Liver (tissue), 8 donors: ENCODE measurements at regions not wholly inside any gene's neighbourhood (a gene's known extent, or its start where the extent isn't known, plus 50 kb on each side); places are given as distances from the start of the nearest gene placed in this dataset.

Source experiments
- DNase-seq: peaks from one replicate; pipeline ENCODE4 v3.0.0-alpha.2; 2017; ENCODE audit warnings: low spot score
- H3K27ac ChIP-seq, 2 donors: one replicate each; pipeline ENCODE4 v1.7.0; 2013; ENCODE audit warnings: inconsistent platforms in 2 of 2, low read length in 2 of 2, control low read depth in 1 of 2, low read depth in 1 of 2, mild to moderate bottlenecking in 1 of 2
- H3K27me3 ChIP-seq, 4 donors: one replicate each; pipeline versions ENCODE4 v1.6.1 to v1.7.0; 2013; ENCODE audit warnings: low read length in 3 of 4, inconsistent platforms in 1 of 4, mild to moderate bottlenecking in 1 of 4, moderate library complexity in 1 of 4; ENCODE audit not compliant: control insufficient read depth in 4 of 4, insufficient read depth in 4 of 4
- H3K36me3 ChIP-seq, 4 donors: one replicate each; pipeline versions ENCODE4 v1.6.1 to v1.7.0; 2013; ENCODE audit warnings: low read length in 3 of 4, mild to moderate bottlenecking in 3 of 4, low read depth in 1 of 4, moderate library complexity in 1 of 4; ENCODE audit not compliant: control insufficient read depth in 4 of 4, insufficient read depth in 3 of 4
- H3K4me1 ChIP-seq, 4 donors: one replicate each; pipeline versions ENCODE4 v1.6.1 to v1.7.0; 2013; ENCODE audit warnings: low read length in 3 of 4, mild to moderate bottlenecking in 3 of 4, moderate library complexity in 1 of 4; ENCODE audit not compliant: control insufficient read depth in 4 of 4, insufficient read depth in 4 of 4
- H3K4me3 ChIP-seq, 3 donors: one replicate each; pipeline versions ENCODE4 v1.6.1 to v1.7.0; 2013; ENCODE audit warnings: low read length in 3 of 3, control low read depth in 1 of 3, low read depth in 1 of 3, mild to moderate bottlenecking in 1 of 3
- H3K9ac ChIP-seq, 2 donors: one replicate each; pipeline ENCODE4 v1.7.0; 2013; ENCODE audit warnings: low read length in 2 of 2, mild to moderate bottlenecking in 2 of 2, moderate library complexity in 2 of 2, control low read depth in 1 of 2, low read depth in 1 of 2
- H3K9me3 ChIP-seq, 4 donors: one replicate each; pipeline versions ENCODE4 v1.6.1 to v1.7.0; 2013; ENCODE audit warnings: low read length in 3 of 4; ENCODE audit not compliant: control insufficient read depth in 4 of 4
- EGR1 ChIP-seq, 2 donors: IDR thresholded peaks; 2 replicates each; pipeline ENCODE4 v1.6.1; 2016 to 2018; ENCODE audit warnings: antibody characterized with exemption in 2 of 2, low read depth in 2 of 2
- FOXA1 ChIP-seq: IDR thresholded peaks from 2 replicates; pipeline ENCODE4 v1.6.1; 2016; ENCODE audit warnings: antibody characterized with exemption
- HNF4G ChIP-seq: IDR thresholded peaks from 2 replicates; pipeline ENCODE4 v1.6.1; 2016; ENCODE audit warnings: antibody characterized with exemption
- JUND ChIP-seq, 2 donors: IDR thresholded peaks; 2 replicates each; pipeline ENCODE4 v1.6.1; 2016; ENCODE audit warnings: antibody characterized with exemption in 2 of 2
- NR2F2 ChIP-seq: IDR thresholded peaks from 2 replicates; pipeline ENCODE4 v1.6.1; 2016; ENCODE audit warnings: antibody characterized with exemption
- RAD21 ChIP-seq, 2 donors: IDR thresholded peaks; 2 replicates each; pipeline ENCODE4 v1.6.1; 2016; ENCODE audit warnings: antibody characterized with exemption in 2 of 2, mild to moderate bottlenecking in 2 of 2
- TAF1 ChIP-seq: conservative IDR thresholded peaks from 2 replicates; pipeline ENCODE4 v1.6.1; 2016; ENCODE audit warnings: antibody characterized with exemption, mild to moderate bottlenecking
- YY1 ChIP-seq: IDR thresholded peaks from 2 replicates; pipeline ENCODE4 v1.6.1; 2016; ENCODE audit warnings: antibody characterized with exemption, mild to moderate bottlenecking
- WGBS: extraction: QIAGEN DNeasy Blood & Tissue Kit; methylation state at CpG from one replicate; pipeline ENCODE4 v1.1.7; 2013; 5-methylcytosine and 5-hydroxymethylcytosine counted together
- TF ChIP-seq, protein P1 (sequence below): fragments of 150-350 bp; IDR thresholded peaks from 2 replicates; pipeline ENCODE4 v1.5.1; 2017; ENCODE audit warnings: improper control_type of control experiment, low read depth, low read length; ENCODE audit not compliant: missing input control
- TF ChIP-seq, protein P2 (sequence below): IDR thresholded peaks from 2 replicates; pipeline ENCODE4 v1.6.1; 2016; ENCODE audit warnings: antibody characterized with exemption
- TF ChIP-seq, protein P3 (sequence below): IDR thresholded peaks from 2 replicates; pipeline ENCODE4 v1.6.1; 2016; ENCODE audit warnings: antibody characterized with exemption
- TF ChIP-seq, protein P4 (sequence below): IDR thresholded peaks from 2 replicates; pipeline ENCODE4 v1.6.1; 2016; ENCODE audit warnings: antibody characterized with exemption, mild to moderate bottlenecking
- TF ChIP-seq, protein P5 (sequence below): IDR thresholded peaks from 2 replicates; pipeline ENCODE4 v1.6.1; 2016; ENCODE audit warnings: antibody characterized with exemption
- donor health status: healthy.
- donor health status: healthy.
- donor health status: healthy.
- donor health status: healthy.
- donor health status: healthy.

DNA sequence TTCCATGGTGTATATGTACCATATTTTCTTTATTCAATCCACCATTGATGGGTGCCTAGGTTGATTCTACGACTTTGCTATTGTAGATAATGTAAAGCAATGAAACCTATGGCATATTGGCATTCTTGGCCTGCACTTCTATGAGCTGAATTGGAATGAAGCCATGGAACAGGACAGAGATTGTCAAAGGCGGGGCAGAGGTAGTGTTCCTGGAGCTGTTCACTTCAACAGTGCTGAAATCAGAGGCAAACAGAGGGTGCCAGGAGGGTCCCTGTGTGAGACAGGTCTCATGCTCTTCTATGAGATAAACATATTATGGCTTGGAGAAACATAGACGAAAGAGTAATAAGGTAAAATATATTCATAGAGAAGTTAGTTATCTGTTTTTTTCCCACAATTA lies 342.6 kb upstream of the VCX start:
- Histone ChIP-seq H3K9ac (no peak overlapping the region), H3K27ac (no peak overlapping the region), H3K27me3 (no peaks in the 10 kb centered on the region), H3K4me1 (no peaks in the 10 kb centered on the region), H3K4me3 (no peak overlapping the region), H3K9me3 (peaks cover 0 to 1% (median 0%) of the 10 kb centered on the region in 4 donors), H3K36me3 (no peaks in the 10 kb centered on the region)
- DNase-seq: no peak
- TF ChIP-seq, protein P1, sequence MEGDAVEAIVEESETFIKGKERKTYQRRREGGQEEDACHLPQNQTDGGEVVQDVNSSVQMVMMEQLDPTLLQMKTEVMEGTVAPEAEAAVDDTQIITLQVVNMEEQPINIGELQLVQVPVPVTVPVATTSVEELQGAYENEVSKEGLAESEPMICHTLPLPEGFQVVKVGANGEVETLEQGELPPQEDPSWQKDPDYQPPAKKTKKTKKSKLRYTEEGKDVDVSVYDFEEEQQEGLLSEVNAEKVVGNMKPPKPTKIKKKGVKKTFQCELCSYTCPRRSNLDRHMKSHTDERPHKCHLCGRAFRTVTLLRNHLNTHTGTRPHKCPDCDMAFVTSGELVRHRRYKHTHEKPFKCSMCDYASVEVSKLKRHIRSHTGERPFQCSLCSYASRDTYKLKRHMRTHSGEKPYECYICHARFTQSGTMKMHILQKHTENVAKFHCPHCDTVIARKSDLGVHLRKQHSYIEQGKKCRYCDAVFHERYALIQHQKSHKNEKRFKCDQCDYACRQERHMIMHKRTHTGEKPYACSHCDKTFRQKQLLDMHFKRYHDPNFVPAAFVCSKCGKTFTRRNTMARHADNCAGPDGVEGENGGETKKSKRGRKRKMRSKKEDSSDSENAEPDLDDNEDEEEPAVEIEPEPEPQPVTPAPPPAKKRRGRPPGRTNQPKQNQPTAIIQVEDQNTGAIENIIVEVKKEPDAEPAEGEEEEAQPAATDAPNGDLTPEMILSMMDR: no peak
- TF ChIP-seq FOXA1 (no peak), TAF1 (no peak), NR2F2 (no peak), HNF4G (no peak), YY1 (no peak), EGR1 (IDR thresholded peaks at IDR 0.05; ENCODE audit: low read depth in 2 of 2) (no peak), RAD21 (IDR thresholded peaks at IDR 0.05) (no peak), JUND (IDR thresholded peaks at IDR 0.05) (no peak)
- TF ChIP-seq, protein P2, sequence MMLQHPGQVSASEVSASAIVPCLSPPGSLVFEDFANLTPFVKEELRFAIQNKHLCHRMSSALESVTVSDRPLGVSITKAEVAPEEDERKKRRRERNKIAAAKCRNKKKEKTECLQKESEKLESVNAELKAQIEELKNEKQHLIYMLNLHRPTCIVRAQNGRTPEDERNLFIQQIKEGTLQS: no peak
- TF ChIP-seq, protein P3, sequence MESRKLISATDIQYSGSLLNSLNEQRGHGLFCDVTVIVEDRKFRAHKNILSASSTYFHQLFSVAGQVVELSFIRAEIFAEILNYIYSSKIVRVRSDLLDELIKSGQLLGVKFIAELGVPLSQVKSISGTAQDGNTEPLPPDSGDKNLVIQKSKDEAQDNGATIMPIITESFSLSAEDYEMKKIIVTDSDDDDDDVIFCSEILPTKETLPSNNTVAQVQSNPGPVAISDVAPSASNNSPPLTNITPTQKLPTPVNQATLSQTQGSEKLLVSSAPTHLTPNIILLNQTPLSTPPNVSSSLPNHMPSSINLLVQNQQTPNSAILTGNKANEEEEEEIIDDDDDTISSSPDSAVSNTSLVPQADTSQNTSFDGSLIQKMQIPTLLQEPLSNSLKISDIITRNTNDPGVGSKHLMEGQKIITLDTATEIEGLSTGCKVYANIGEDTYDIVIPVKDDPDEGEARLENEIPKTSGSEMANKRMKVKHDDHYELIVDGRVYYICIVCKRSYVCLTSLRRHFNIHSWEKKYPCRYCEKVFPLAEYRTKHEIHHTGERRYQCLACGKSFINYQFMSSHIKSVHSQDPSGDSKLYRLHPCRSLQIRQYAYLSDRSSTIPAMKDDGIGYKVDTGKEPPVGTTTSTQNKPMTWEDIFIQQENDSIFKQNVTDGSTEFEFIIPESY: no peak
- TF ChIP-seq, protein P4, sequence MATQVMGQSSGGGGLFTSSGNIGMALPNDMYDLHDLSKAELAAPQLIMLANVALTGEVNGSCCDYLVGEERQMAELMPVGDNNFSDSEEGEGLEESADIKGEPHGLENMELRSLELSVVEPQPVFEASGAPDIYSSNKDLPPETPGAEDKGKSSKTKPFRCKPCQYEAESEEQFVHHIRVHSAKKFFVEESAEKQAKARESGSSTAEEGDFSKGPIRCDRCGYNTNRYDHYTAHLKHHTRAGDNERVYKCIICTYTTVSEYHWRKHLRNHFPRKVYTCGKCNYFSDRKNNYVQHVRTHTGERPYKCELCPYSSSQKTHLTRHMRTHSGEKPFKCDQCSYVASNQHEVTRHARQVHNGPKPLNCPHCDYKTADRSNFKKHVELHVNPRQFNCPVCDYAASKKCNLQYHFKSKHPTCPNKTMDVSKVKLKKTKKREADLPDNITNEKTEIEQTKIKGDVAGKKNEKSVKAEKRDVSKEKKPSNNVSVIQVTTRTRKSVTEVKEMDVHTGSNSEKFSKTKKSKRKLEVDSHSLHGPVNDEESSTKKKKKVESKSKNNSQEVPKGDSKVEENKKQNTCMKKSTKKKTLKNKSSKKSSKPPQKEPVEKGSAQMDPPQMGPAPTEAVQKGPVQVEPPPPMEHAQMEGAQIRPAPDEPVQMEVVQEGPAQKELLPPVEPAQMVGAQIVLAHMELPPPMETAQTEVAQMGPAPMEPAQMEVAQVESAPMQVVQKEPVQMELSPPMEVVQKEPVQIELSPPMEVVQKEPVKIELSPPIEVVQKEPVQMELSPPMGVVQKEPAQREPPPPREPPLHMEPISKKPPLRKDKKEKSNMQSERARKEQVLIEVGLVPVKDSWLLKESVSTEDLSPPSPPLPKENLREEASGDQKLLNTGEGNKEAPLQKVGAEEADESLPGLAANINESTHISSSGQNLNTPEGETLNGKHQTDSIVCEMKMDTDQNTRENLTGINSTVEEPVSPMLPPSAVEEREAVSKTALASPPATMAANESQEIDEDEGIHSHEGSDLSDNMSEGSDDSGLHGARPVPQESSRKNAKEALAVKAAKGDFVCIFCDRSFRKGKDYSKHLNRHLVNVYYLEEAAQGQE: no peak
- TF ChIP-seq, protein P5, sequence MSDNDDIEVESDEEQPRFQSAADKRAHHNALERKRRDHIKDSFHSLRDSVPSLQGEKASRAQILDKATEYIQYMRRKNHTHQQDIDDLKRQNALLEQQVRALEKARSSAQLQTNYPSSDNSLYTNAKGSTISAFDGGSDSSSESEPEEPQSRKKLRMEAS: no peak
- 81% methylated on average over 3 of the region's 3 CpGs for WGBS

DNA sequence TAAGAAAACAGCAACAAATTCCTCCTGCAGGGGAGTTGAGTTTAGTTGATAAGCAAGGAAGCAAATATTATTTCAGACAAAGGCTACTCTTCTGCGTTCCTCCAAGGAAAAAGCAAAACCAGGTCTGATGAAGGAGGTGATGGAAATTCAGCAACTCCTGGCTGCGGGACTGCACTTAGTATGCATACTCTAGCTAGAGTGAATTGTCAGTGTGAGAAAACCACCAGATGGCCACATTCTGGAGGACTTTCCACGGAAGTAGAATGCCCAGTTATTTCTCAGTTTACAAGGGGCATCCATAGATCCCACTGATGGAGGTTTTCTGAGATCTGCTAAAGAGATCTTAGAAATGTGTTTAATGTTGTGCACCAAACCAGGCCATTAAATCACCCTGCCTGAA lies 338.6 kb upstream of the PUDP start:
- H3K36me3 ChIP-seq: no peaks in the 10 kb centered on the region
- no peaks in the 10 kb centered on the region for H3K4me1 ChIP-seq
- H3K27ac ChIP-seq: no peak overlapping the region
- no peaks in the 10 kb centered on the region for H3K27me3 ChIP-seq
- H3K9me3 ChIP-seq: no peaks in the 10 kb centered on the region
- no peak for DNase-seq
- no peak overlapping the region for H3K9ac ChIP-seq
- no peak overlapping the region for H3K4me3 ChIP-seq
- TF ChIP-seq, protein P3: no peak
- TF ChIP-seq, protein P1: no peak
- 70% methylated on average over 3 of the region's 3 CpGs for WGBS
